H1 (cell line): ENCODE measurements at regions not wholly inside any gene's neighbourhood (a gene's known extent, or its start where the extent isn't known, plus 50 kb on each side); places are given as distances from the start of the nearest gene placed in this dataset.

Experiments
- ATF2 ChIP-seq: IDR thresholded peaks from 2 replicates; pipeline ENCODE4 v1.6.1; 2012; ENCODE audit warnings: low read length, inconsistent platforms
- CTCF ChIP-seq, 3 experiments: IDR thresholded peaks; 1 replicate in 2 of 3; 2 replicates in 1 of 3; pipeline versions ENCODE4 v1.5.1 to v1.6.1; 2011; ENCODE audit warnings: low read length in 3 of 3, mild to moderate bottlenecking in 3 of 3, inconsistent platforms in 2 of 3, low read depth in 1 of 3, moderate library complexity in 1 of 3; ENCODE audit not compliant: insufficient read depth in 1 of 3; ENCODE audit errors: control extremely low read depth in 1 of 3
- HDAC2 ChIP-seq, 2 experiments: fragments of 300-600 bp in 1 of 2; sonication (generic) in 1 of 2; IDR thresholded peaks; 2 replicates each; pipeline ENCODE4 v1.6.1; 2011 to 2012; ENCODE audit warnings: low read depth in 2 of 2, low read length in 2 of 2, mild to moderate bottlenecking in 2 of 2, moderate library complexity in 2 of 2, borderline replicate concordance in 1 of 2, inconsistent platforms in 1 of 2
- PHF8 ChIP-seq: fragments of 200-600 bp; sonication (generic); conservative IDR thresholded peaks from 2 replicates; pipeline ENCODE4 v1.7.1; 2012; ENCODE audit warnings: low read depth, mild to moderate bottlenecking, inconsistent platforms, low read length, moderate library complexity
- RAD21 ChIP-seq, 2 experiments: IDR thresholded peaks in 1 of 2; conservative IDR thresholded peaks in 1 of 2; 2 replicates each; pipeline ENCODE4 v1.6.1; 2011; ENCODE audit warnings: low read depth in 2 of 2, low read length in 2 of 2, improper control_type of control experiment in 1 of 2, inconsistent platforms in 1 of 2, mild to moderate bottlenecking in 1 of 2, moderate library complexity in 1 of 2

GRCh38 chr19:27647423-27647822 lies 1565.5 kb downstream of the UQCRFS1 start:
- no peak for TF ChIP-seq PHF8
- TF ChIP-seq RAD21 (IDR thresholded peaks at IDR 0.05 in 1 of 2, conservative IDR thresholded peaks at IDR 0.05 in 1 of 2; ENCODE audit: low read depth in 2 of 2, low read length in 2 of 2), result no peak
- TF ChIP-seq HDAC2 (IDR thresholded peaks at IDR 0.05; ENCODE audit: borderline replicate concordance in 1 of 2, low read depth in 2 of 2, low read length in 2 of 2), result no peak
- no peak for TF ChIP-seq CTCF (IDR thresholded peaks at IDR 0.05; ENCODE audit: control extremely low read depth in 1 of 3, insufficient read depth in 1 of 3, low read depth in 1 of 3, low read length in 3 of 3)
- no peak for TF ChIP-seq ATF2
